ENCODE measurements at regions not wholly inside any gene's neighbourhood (a gene's known extent, or its start where the extent isn't known, plus 50 kb on each side); places are given as distances from the start of the nearest gene placed in this dataset.
"Not testable (repeated sequence)": the region's sequence is repeated elsewhere in the genome, so short reads cannot be mapped to it uniquely, and the experiment has no call there.

DNA sequence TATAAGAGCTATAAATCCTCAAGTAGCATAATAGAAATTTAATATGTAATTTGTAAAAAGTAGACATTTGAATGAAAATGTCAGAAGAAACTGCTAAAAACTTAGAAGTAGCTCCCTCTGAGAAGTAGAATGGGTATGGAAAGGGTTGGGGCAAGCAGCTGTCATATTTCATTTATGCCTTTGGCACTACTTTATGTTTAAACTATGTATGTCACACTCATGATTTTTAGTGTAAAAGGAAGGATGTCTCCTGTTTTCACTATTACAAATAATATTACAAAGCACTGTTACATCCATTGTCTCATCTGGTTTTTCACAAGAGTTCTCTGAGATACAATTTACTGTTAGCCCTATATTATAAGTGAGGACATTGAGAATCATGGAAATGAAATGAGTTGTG is 96.3 kb upstream of the ZNF462 start:
- H3K36me3 ChIP-seq = no peaks in the 10 kb centered on the region
- H3K4me3 ChIP-seq = no peak overlapping the region
- H3K9me3 ChIP-seq (replicated peaks) = no peaks in the 10 kb centered on the region
- H3K27me3 ChIP-seq (replicated peaks) = no peaks in the 10 kb centered on the region
- no peaks in the 10 kb centered on the region for H3K4me1 ChIP-seq (replicated peaks)
- no peak for DNase-seq (ENCODE audit: low read depth in 1 of 2, low spot score in 2 of 2)
- no peak overlapping the region for H3K27ac ChIP-seq

DNA sequence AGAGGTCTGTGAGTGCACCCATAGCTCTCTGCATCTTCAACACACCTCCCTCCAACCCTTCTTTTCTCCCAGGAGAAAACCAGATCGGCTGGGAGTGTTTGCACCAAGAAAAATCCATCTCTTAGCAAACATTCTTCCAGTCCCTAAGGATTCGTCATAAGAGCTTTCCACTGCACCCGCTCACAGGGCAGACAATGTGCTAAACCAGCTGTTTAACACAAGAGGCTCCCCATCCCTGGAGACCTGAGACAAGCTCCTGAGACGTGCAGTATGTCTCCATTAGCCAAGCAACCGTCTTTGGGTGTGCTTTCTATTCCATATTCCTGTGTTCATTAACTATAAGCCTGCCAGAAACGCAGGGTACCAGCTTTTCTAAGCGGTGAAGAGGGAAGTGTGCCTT is 93.6 kb upstream of the ZNF462 start:
- H3K27ac ChIP-seq = no peak overlapping the region
- no peak for DNase-seq (ENCODE audit: low read depth in 1 of 2, low spot score in 2 of 2)
- no peaks in the 10 kb centered on the region for H3K36me3 ChIP-seq
- no peak overlapping the region for H3K4me3 ChIP-seq
- peaks cover 14% of the 10 kb centered on the region for H3K4me1 ChIP-seq (replicated peaks)
- no peaks in the 10 kb centered on the region for H3K9me3 ChIP-seq (replicated peaks)
- H3K27me3 ChIP-seq (replicated peaks) = no peaks in the 10 kb centered on the region

DNA sequence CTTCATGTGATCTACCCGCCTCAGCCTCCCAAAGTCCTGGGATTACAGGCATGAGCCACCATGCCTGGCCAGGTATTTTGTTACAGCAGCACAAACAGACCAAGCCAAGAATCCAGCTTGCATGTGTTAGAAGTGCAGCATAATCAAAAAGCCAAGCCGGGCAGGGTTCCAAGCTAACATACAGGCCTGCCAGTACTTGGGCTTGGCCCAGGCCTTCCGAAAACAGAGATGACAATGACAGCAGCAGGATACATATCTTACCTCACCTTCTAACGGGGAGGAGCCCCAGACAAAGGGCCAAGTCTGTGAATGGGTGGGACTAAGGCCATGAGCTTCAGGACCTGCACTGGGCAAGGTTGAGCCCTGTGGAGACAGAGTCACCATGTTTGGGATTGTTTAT is 91.4 kb upstream of the ZNF462 start:
- no peak for DNase-seq (ENCODE audit: low read depth in 1 of 2, low spot score in 2 of 2)
- H3K9me3 ChIP-seq (replicated peaks) = no peaks in the 10 kb centered on the region

DNA sequence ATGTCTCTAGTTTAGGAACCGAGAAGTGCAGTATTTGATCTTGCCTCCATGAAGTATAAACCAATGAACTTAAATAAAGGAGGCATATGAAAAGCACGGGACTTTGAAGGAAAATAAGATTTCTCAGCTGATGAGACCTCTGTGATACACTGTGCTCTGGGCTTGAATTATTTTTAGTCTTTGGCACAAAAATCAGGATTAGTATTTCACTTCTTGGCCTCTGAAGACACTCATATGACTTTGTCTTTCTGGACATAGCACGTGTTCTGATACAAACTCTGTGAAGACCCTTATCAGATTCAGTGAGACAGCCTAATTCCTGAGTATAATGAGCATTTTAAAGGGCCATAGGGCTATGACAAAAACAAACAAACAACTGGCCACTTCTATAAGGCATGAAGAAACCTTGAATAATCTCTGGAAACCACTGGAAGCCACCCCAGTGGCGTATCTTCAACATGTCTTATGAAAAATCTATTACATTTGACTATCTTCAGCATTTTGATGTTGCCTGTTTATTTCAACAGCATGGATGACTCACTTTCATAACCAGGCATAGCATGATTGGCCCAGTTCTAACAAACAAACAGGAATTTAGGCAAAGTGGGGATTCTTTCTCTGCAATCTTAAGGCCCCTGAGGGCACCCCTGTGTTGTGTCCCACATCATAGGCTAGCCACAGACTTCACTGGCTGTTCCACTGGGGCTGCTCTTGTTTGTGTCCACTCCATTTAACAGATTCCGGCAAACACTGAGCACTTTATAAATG is 90.3 kb upstream of the ZNF462 start:
- Histone ChIP-seq H3K4me3 (no peak overlapping the region), H3K27me3 (replicated peaks) (no peaks in the 10 kb centered on the region), H3K36me3 (no peaks in the 10 kb centered on the region), H3K4me1 (replicated peaks) (peaks cover 14% of the 10 kb centered on the region), H3K27ac (peak overlapping the region; percentile 4; the same call in 1 of the 2 replicates), H3K9me3 (replicated peaks) (no peaks in the 10 kb centered on the region)
- DNase-seq (ENCODE audit: low read depth in 1 of 2, low spot score in 2 of 2) = peak in 1 of 2 experiments; percentile 48

More for the DNA sequence above, 91.4 kb upstream of the ZNF462 start:
- Histone ChIP-seq H3K4me3 (no peak overlapping the region), H3K27me3 (replicated peaks) (no peaks in the 10 kb centered on the region), H3K27ac (no peak overlapping the region), H3K36me3 (no peaks in the 10 kb centered on the region), H3K4me1 (replicated peaks) (peaks cover 14% of the 10 kb centered on the region)

DNA sequence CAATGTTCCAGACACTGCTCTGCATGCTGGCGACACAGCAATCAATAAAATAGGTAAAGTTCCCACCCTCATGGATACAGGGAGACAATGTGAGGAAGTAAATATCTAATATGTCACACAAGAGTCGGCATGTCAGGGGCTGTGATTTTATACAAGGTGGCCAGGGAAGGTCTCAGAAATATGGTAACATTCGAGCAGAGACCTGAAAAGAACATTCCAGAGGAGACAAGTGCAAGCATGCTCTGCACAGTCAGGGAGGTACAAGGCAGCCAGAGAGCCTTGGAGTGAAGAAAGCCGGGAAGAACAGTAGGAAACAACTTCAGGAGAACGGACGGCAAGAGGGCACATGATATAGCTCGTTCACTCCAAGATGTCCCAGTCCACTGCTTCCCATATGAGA is 89.2 kb upstream of the ZNF462 start:
- Histone ChIP-seq H3K4me1 (replicated peaks) (peaks cover 14% of the 10 kb centered on the region), H3K27me3 (replicated peaks) (no peaks in the 10 kb centered on the region), H3K36me3 (no peaks in the 10 kb centered on the region), H3K9me3 (replicated peaks) (no peaks in the 10 kb centered on the region), H3K4me3 (no peak overlapping the region), H3K27ac (no peak overlapping the region)
- no peak for DNase-seq (ENCODE audit: low read depth in 1 of 2, low spot score in 2 of 2)

DNA sequence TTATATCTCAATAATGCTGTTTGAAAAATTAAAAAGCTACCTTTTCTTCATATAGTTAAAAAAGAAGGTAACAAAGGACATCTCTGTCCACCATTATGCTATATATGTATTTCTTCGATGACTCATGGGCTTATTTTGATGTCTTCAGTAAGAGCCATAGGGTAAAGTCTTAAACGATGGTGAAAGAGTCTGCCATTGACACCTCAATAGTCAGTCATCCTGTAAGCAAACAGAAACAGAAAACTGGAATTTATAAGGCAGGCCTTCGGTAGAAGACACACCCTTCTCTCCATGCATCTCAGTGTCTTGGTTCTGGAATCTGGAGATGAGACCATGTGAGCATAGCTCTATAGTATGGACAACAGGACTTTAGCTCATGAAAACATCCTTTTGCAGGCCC is 87.0 kb upstream of the ZNF462 start:
- no peak overlapping the region for H3K27ac ChIP-seq
- H3K4me1 ChIP-seq (replicated peaks) = peaks cover 14% of the 10 kb centered on the region
- H3K4me3 ChIP-seq = no peak overlapping the region
- H3K9me3 ChIP-seq (replicated peaks) = no peaks in the 10 kb centered on the region
- H3K27me3 ChIP-seq (replicated peaks) = no peaks in the 10 kb centered on the region
- H3K36me3 ChIP-seq = no peaks in the 10 kb centered on the region
- DNase-seq (ENCODE audit: low read depth in 1 of 2, low spot score in 2 of 2) = no peak

DNA sequence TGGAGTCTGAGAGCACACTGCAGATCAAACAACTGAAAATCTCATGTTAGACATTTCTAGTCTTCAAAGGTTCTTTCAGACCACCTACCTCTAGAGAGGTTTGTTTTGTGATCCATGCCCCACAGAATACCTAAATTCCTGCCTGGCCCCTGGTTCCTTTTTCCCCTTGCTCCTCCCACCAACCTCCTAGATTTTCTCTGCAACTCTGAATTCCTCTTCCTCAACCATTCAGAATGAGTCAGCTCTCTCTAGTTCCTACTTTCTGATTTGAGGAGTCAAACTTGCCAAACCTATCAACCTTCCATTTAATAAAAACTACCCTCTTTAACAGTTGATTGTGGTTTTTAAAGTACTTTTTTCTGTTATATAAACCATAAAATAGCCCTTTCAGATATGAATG is 83.2 kb upstream of the ZNF462 start:
- Histone ChIP-seq H3K4me1 (replicated peaks) (no peaks in the 10 kb centered on the region), H3K27me3 (replicated peaks) (no peaks in the 10 kb centered on the region), H3K27ac (no peak overlapping the region), H3K9me3 (replicated peaks) (no peaks in the 10 kb centered on the region), H3K4me3 (no peak overlapping the region), H3K36me3 (no peaks in the 10 kb centered on the region)
- no peak for DNase-seq (ENCODE audit: low read depth in 1 of 2, low spot score in 2 of 2)

DNA sequence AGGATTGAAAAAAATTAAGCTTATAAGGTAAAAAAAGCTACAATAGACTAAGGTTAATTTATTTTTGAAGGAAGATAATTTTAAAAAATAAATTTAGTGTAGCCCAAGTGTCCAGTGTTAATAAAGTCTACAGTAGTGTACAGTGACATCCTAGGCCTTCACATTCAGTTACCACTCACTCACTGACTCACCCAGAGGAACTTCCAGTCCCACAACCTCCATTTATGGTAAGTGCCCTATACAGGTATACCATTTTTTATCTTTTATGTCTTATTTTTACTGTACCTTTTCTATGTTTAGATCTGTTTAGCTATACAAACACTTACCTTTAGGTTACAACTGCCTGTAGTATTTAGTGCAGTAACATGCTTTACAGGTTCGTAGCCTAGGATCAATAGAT is 79.8 kb upstream of the ZNF462 start:
- no peak for DNase-seq (ENCODE audit: low read depth in 1 of 2, low spot score in 2 of 2)
- Histone ChIP-seq H3K4me3 (no peak overlapping the region), H3K27ac (no peak overlapping the region), H3K4me1 (replicated peaks) (no peaks in the 10 kb centered on the region), H3K9me3 (replicated peaks) (no peaks in the 10 kb centered on the region), H3K27me3 (replicated peaks) (no peaks in the 10 kb centered on the region), H3K36me3 (no peaks in the 10 kb centered on the region)

DNA sequence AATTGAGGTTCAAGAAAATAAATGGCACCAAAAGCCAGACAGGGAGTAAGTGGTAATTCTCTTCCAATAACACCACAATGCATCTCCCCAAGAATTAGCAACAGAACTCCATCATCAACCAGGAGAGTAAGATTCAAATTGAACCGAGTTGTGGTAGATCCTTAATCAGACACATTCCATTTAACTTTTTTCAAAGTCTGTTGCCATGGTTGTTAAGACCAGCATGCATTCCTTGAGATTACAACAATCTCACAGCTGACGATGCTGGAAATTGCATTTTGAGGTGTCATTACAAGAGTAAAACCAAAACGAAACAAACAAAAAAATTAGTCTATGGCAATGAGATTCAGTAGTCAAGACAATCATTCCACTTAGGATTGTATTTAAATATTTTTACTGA is 78.9 kb upstream of the ZNF462 start:
- Histone ChIP-seq H3K9me3 (replicated peaks) (no peaks in the 10 kb centered on the region), H3K27ac (no peak overlapping the region), H3K4me1 (replicated peaks) (no peaks in the 10 kb centered on the region), H3K4me3 (no peak overlapping the region), H3K36me3 (no peaks in the 10 kb centered on the region), H3K27me3 (replicated peaks) (no peaks in the 10 kb centered on the region)
- DNase-seq (ENCODE audit: low read depth in 1 of 2, low spot score in 2 of 2) = no peak

DNA sequence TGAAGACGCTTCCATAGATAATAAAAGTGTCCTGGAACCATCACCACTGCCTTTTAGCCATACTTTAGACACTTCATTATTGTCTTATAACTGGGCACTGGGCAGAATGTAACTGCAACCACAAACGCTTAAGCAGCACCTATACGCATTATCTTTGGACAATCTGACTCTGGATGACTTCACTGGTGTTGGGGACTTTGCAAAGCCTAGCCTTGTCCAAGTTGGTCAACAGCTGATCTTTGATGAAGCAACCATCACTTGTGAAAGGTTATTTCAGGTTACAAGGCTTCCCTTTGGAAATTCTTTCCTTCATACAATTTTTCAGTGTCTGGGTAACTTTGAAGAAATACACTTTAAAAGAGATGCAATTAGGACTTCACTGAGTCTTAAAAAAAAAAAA is 77.8 kb upstream of the ZNF462 start:
- H3K27me3 ChIP-seq (replicated peaks) = no peaks in the 10 kb centered on the region
- H3K27ac ChIP-seq = no peak overlapping the region
- H3K4me3 ChIP-seq = no peak overlapping the region
- no peak for DNase-seq (ENCODE audit: low read depth in 1 of 2, low spot score in 2 of 2)
- no peaks in the 10 kb centered on the region for H3K36me3 ChIP-seq
- H3K9me3 ChIP-seq (replicated peaks) = no peaks in the 10 kb centered on the region
- H3K4me1 ChIP-seq (replicated peaks) = no peaks in the 10 kb centered on the region

DNA sequence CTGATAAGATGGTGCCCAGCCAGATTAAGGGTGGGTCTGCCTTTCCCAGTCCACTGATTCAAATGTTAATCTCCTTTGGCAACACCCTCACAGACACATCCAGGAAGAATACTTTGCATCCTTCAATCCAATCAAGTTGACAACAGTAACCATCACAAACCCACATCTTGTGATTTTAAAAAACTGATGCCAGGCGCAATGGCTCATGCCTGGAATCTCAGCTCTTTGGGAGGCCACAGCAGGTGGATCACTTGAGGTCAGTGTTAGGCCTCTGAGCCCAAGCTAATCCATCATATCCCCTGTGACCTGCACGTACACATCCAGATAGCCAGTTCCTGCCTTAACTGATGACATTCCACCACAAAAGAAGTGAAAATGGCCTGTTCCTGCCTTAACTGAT is 74.9 kb upstream of the ZNF462 start:
- not testable (repeated sequence) for H3K9me3 ChIP-seq (replicated peaks); H3K4me3 ChIP-seq; H3K27me3 ChIP-seq (replicated peaks); H3K27ac ChIP-seq; H3K36me3 ChIP-seq; DNase-seq (ENCODE audit: low read depth in 1 of 2, low spot score in 2 of 2); H3K4me1 ChIP-seq (replicated peaks)

DNA sequence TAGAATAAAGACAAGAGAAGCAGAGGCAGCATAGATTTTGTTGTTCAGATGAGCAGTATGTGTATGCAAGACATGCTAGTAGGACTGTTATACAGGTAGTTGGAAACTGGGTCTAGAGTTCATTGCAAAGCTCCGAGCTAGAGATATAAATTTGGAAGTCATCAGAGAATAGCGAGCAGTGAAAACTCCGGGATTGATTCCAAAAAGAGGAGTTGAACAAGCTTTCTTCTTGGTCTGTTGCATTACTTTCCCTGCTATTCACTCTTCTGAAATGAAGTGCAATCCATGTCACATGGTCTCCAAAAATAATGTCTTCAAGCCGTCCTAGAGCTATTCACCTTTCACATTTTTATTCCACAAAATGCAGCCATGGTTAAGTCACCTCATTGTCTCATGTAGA is 67.9 kb upstream of the ZNF462 start:
- H3K4me3 ChIP-seq = no peak overlapping the region
- H3K27ac ChIP-seq = no peak overlapping the region
- no peak for DNase-seq (ENCODE audit: low read depth in 1 of 2, low spot score in 2 of 2)
- H3K9me3 ChIP-seq (replicated peaks) = no peaks in the 10 kb centered on the region
- H3K27me3 ChIP-seq (replicated peaks) = no peaks in the 10 kb centered on the region
- no peaks in the 10 kb centered on the region for H3K36me3 ChIP-seq
- peaks cover 26% of the 10 kb centered on the region for H3K4me1 ChIP-seq (replicated peaks)

DNA sequence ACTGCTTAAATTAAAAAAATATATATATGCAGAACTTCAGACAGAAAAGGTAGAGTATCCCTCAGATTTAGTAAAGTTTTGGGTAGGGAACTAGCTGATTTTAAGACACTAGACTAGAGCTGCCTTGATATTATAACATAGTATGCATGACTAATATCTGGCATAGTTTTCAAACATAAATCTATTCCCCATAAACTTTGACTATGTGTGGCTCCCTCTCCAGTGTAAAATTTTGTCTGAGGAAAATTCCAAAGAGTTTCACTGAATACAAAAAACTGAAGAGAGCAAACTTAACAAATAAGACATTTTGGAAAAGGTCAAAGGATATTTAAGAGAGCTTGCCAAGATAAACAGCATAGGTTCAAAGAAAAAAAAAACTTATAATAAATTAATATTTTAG is 66.2 kb upstream of the ZNF462 start:
- no peak overlapping the region for H3K4me3 ChIP-seq
- H3K4me1 ChIP-seq (replicated peaks) = peaks cover 31% of the 10 kb centered on the region
- H3K27ac ChIP-seq = no peak overlapping the region
- H3K27me3 ChIP-seq (replicated peaks) = no peaks in the 10 kb centered on the region
- H3K9me3 ChIP-seq (replicated peaks) = no peaks in the 10 kb centered on the region
- no peaks in the 10 kb centered on the region for H3K36me3 ChIP-seq
- DNase-seq (ENCODE audit: low read depth in 1 of 2, low spot score in 2 of 2) = no peak

DNA sequence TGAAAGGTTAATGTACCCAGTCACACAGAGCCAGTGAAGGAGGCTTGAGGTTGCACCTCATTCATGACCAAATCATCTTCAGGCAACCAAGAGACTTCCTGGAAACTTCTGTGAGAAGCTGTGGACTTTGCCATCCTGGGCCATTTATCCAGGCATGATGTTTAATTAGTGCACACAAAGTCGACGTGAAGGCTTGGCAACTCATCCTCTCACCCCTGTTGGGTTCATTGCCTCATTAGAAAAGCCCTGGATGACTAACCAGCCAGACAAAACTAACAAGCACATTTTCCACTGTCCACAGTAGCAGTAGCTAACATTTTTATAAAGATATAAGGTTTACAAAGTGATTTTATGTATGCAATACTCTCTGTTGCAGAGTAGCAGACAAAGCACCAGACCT is 65.7 kb upstream of the ZNF462 start:
- H3K36me3 ChIP-seq = no peaks in the 10 kb centered on the region
- DNase-seq (ENCODE audit: low read depth in 1 of 2, low spot score in 2 of 2) = no peak
- peaks cover 31% of the 10 kb centered on the region for H3K4me1 ChIP-seq (replicated peaks)
- H3K27ac ChIP-seq = no peak overlapping the region
- H3K27me3 ChIP-seq (replicated peaks) = no peaks in the 10 kb centered on the region
- H3K4me3 ChIP-seq = no peak overlapping the region
- no peaks in the 10 kb centered on the region for H3K9me3 ChIP-seq (replicated peaks)
